Activated CD8-positive, alpha-beta memory T cell treated with anti-CD3 and anti-CD28 coated beads, Interleukin-2, amount 50 U/mL, for 48 hours (primary cell): ENCODE measurements at regions not wholly inside any gene's neighbourhood (a gene's known extent, or its start where the extent isn't known, plus 50 kb on each side); places are given as distances from the start of the nearest gene placed in this dataset.

Experiments
- DNase-seq: peaks from one replicate; pipeline ENCODE4 v3.0.0-alpha.2; 2020

- DNase-seq = no peak
Measured at GRCh38 chr1:165025805-165026204, 330.7 kb downstream of the LMX1A start.

- DNase-seq = no peak
Measured at GRCh38 chr1:165014753-165015152, 341.8 kb downstream of the LMX1A start.

GRCh38 chr1:165011991-165012531 is 344.5 kb downstream of the LMX1A start:
- no peak for DNase-seq

- DNase-seq = no peak
Measured at GRCh38 chr1:165011186-165011585, 345.3 kb downstream of the LMX1A start.

GRCh38 chr1:165010418-165011070 is 346.0 kb downstream of the LMX1A start:
- no peak for DNase-seq

- DNase-seq = no peak
Measured at GRCh38 chr1:165006831-165007230, 349.7 kb downstream of the LMX1A start.

GRCh38 chr1:164999146-164999545 is 357.4 kb downstream of the LMX1A start:
- DNase-seq = no peak

GRCh38 chr1:164991763-164992314 is 364.7 kb downstream of the LMX1A start:
- DNase-seq = no peak

- no peak for DNase-seq
Measured at GRCh38 chr1:164983023-164983650, 373.4 kb downstream of the LMX1A start.

- no peak for DNase-seq
Measured at GRCh38 chr1:164982545-164982944, 374.0 kb downstream of the LMX1A start.

GRCh38 chr1:164977561-164977960 is 379.0 kb downstream of the LMX1A start:
- no peak for DNase-seq

- no peak for DNase-seq
Measured at GRCh38 chr1:164971921-164972415, 384.5 kb downstream of the LMX1A start.

GRCh38 chr1:164971391-164971790 is 385.1 kb downstream of the LMX1A start:
- no peak for DNase-seq

- DNase-seq = no peak
Measured at GRCh38 chr1:164969253-164969652, 387.3 kb downstream of the LMX1A start.

GRCh38 chr1:164967300-164967699 is 389.2 kb downstream of the LMX1A start:
- DNase-seq = no peak

GRCh38 chr1:164961715-164962114 is 394.8 kb downstream of the LMX1A start:
- DNase-seq = no peak

- no peak for DNase-seq
Measured at GRCh38 chr1:164958982-164959768, 397.3 kb downstream of the LMX1A start.

GRCh38 chr1:164953815-164954214 is 394.8 kb downstream of the PBX1 start:
- no peak for DNase-seq

GRCh38 chr1:164953098-164953497 is 394.1 kb downstream of the PBX1 start:
- DNase-seq = no peak

- DNase-seq = no peak
Measured at GRCh38 chr1:164951508-164951907, 392.5 kb downstream of the PBX1 start.

GRCh38 chr1:164950541-164950986 is 391.6 kb downstream of the PBX1 start:
- DNase-seq = no peak

- no peak for DNase-seq
Measured at GRCh38 chr1:164949771-164950471, 390.9 kb downstream of the PBX1 start.

- DNase-seq = no peak
Measured at GRCh38 chr1:164948101-164948500, 389.1 kb downstream of the PBX1 start.
